Left renal pelvis (tissue), 4 donors: ENCODE measurements at regions not wholly inside any gene's neighbourhood (a gene's known extent, or its start where the extent isn't known, plus 50 kb on each side); places are given as distances from the start of the nearest gene placed in this dataset.

Source experiments
- DNase-seq, 4 donors: peaks; one replicate each; pipeline ENCODE4 v3.0.0-alpha.2; 2013; ENCODE audit warnings: low read depth in 4 of 4, low spot score in 3 of 4

GRCh38 chr2:183283209-183283608, 159.0 kb downstream of the NUP35 start:
- no peak for DNase-seq

- no peak for DNase-seq
These were observed 160.4 kb downstream of the NUP35 start for GRCh38 chr2:183284606-183285005.

- DNase-seq, result no peak
These were observed 167.2 kb downstream of the NUP35 start for GRCh38 chr2:183291436-183291835.

GRCh38 chr2:183292028-183292427, 167.8 kb downstream of the NUP35 start:
- no peak for DNase-seq

- no peak for DNase-seq
These were observed 215.1 kb downstream of the NUP35 start for GRCh38 chr2:183339311-183339710.

- DNase-seq, result no peak
These were observed 216.8 kb downstream of the NUP35 start for GRCh38 chr2:183341057-183341456.

- no peak for DNase-seq
These were observed 223.7 kb downstream of the NUP35 start for GRCh38 chr2:183347969-183348368.

- no peak for DNase-seq
These were observed 224.2 kb downstream of the NUP35 start for GRCh38 chr2:183348492-183348891.

GRCh38 chr2:183349091-183349490, 224.8 kb downstream of the NUP35 start:
- DNase-seq, result no peak

GRCh38 chr2:183359867-183360266, 235.6 kb downstream of the NUP35 start:
- no peak for DNase-seq

GRCh38 chr2:183371545-183371944, 247.3 kb downstream of the NUP35 start:
- no peak for DNase-seq

GRCh38 chr2:183375821-183376220, 251.6 kb downstream of the NUP35 start:
- no peak for DNase-seq

GRCh38 chr2:183383854-183384253, 259.6 kb downstream of the NUP35 start:
- no peak for DNase-seq

GRCh38 chr2:183389546-183390080, 265.4 kb downstream of the NUP35 start:
- DNase-seq, result no peak

- DNase-seq, result no peak
These were observed 265.9 kb downstream of the NUP35 start for GRCh38 chr2:183390109-183390508.

- DNase-seq, result no peak
These were observed 280.1 kb downstream of the NUP35 start for GRCh38 chr2:183404392-183404791.

- no peak for DNase-seq
These were observed 284.3 kb downstream of the NUP35 start for GRCh38 chr2:183408562-183408961.

GRCh38 chr2:183409662-183410061, 285.4 kb downstream of the NUP35 start:
- no peak for DNase-seq

- no peak for DNase-seq
These were observed 292.5 kb downstream of the NUP35 start for GRCh38 chr2:183416753-183417152.

- DNase-seq, result no peak
These were observed 302.6 kb downstream of the NUP35 start for GRCh38 chr2:183426825-183427224.

- DNase-seq, result no peak
These were observed 303.3 kb downstream of the NUP35 start for GRCh38 chr2:183427558-183427957.

GRCh38 chr2:183428881-183429280, 304.6 kb downstream of the NUP35 start:
- DNase-seq, result no peak

- DNase-seq, result no peak
These were observed 314.3 kb downstream of the NUP35 start for GRCh38 chr2:183438541-183438940.
